Gastroesophageal sphincter (tissue), 4 donors: ENCODE measurements at regions not wholly inside any gene's neighbourhood (a gene's known extent, or its start where the extent isn't known, plus 50 kb on each side); places are given as distances from the start of the nearest gene placed in this dataset.

Experiments
- ATAC-seq: fragments of 150-250 bp; one replicate; pipeline ENCODE4 v1.9.1; 2016; ENCODE audit warnings: mild to moderate bottlenecking, moderate library complexity
- H3K27ac ChIP-seq, 4 donors: fragments of 200-600 bp; sonication (generic) in 3 of 4; 1 replicate in 3 of 4; 2 replicates in 1 of 4; pipeline ENCODE4 v1.5.1; 2016 to 2019
- H3K27me3 ChIP-seq: fragments of 200-600 bp; sonication (generic); one replicate; pipeline ENCODE4 v1.5.1; 2019
- H3K36me3 ChIP-seq, 2 donors: fragments of 200-600 bp; sonication (generic); one replicate each; pipeline ENCODE4 v1.5.1; 2019; ENCODE audit warnings: control low read depth in 1 of 2
- H3K4me1 ChIP-seq, 3 donors: fragments of 200-600 bp; sonication (generic); 1 replicate in 2 of 3; 2 replicates in 1 of 3; pipeline ENCODE4 v1.5.1; 2016 to 2019; ENCODE audit warnings: control low read depth in 2 of 3
- H3K4me3 ChIP-seq, 2 donors: fragments of 200-600 bp; sonication (generic); one replicate each; pipeline ENCODE4 v1.5.1; 2019; ENCODE audit warnings: mild to moderate bottlenecking in 1 of 2, moderate library complexity in 1 of 2
- H3K9me3 ChIP-seq, 3 donors: fragments of 200-600 bp; sonication (generic); one replicate each; pipeline ENCODE4 v1.5.1; 2017 to 2019; ENCODE audit warnings: control low read depth in 2 of 3
- EP300 ChIP-seq: sonication (generic); formaldehyde crosslinking; IDR thresholded peaks from one replicate; pipeline ENCODE4 v1.6.1; 2017; ENCODE audit warnings: antibody characterized with exemption, mild to moderate bottlenecking
- POLR2A ChIP-seq, 2 donors: fragments of 450-650 bp; IDR thresholded peaks; one replicate each; pipeline ENCODE4 v1.6.1; 2017; ENCODE audit warnings: antibody characterized with exemption in 2 of 2, mild to moderate bottlenecking in 2 of 2, moderate library complexity in 1 of 2
- POLR2AphosphoS5 ChIP-seq: sonication (generic); formaldehyde crosslinking; IDR thresholded peaks from one replicate; pipeline ENCODE4 v1.6.1; 2017; ENCODE audit warnings: antibody characterized with exemption
- WGBS, 2 donors: methylation state at CpG; one replicate each; pipeline ENCODE4 v1.1.5; 2018; ENCODE audit warnings: low coverage in 1 of 2; 5-methylcytosine and 5-hydroxymethylcytosine counted together
- TF ChIP-seq, protein P1 (sequence below), 4 experiments: fragments of 200-600 bp in 2 of 4; fragments of 450-650 bp in 2 of 4; sonication (generic) in 1 of 4; IDR thresholded peaks; one replicate each; pipeline ENCODE4 v1.5.1; 2017 to 2019; ENCODE audit warnings: antibody characterized with exemption in 4 of 4, mild to moderate bottlenecking in 2 of 4, moderate library complexity in 2 of 4

DNA sequence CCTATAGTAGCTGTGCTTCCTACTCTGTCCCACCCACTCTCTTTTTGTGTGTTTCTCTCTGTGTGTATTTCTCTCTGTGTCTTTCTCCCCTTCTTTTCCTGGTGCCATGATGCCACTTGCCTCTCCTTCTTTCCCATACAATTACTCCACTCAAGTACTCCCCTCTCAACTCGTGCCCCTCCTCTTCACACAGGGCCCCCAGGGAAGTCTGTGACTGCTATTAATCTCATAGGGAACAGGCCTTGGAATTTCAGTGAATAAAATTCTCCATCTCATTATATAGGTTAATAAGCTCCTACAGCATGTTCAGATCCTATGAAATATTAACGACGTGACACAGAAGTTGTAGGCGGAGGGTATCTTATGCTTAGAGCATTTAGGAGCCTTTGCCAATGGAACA lies 205.9 kb upstream of the EPHA4 start:
- TF ChIP-seq, protein P1, sequence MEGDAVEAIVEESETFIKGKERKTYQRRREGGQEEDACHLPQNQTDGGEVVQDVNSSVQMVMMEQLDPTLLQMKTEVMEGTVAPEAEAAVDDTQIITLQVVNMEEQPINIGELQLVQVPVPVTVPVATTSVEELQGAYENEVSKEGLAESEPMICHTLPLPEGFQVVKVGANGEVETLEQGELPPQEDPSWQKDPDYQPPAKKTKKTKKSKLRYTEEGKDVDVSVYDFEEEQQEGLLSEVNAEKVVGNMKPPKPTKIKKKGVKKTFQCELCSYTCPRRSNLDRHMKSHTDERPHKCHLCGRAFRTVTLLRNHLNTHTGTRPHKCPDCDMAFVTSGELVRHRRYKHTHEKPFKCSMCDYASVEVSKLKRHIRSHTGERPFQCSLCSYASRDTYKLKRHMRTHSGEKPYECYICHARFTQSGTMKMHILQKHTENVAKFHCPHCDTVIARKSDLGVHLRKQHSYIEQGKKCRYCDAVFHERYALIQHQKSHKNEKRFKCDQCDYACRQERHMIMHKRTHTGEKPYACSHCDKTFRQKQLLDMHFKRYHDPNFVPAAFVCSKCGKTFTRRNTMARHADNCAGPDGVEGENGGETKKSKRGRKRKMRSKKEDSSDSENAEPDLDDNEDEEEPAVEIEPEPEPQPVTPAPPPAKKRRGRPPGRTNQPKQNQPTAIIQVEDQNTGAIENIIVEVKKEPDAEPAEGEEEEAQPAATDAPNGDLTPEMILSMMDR (IDR thresholded peaks at IDR 0.05) = no peak
- TF ChIP-seq POLR2AphosphoS5 (no peak), EP300 (no peak), POLR2A (IDR thresholded peaks at IDR 0.05) (no peak)
- H3K36me3 ChIP-seq = no peaks in the 10 kb centered on the region
- H3K4me3 ChIP-seq = no peak overlapping the region
- H3K27ac ChIP-seq = peak overlapping the region in 3 of 4 donors; percentile 66 to 98 (median 78)
- H3K27me3 ChIP-seq = no peaks in the 10 kb centered on the region
- peaks cover 8 to 39% (median 21%) of the 10 kb centered on the region in 3 donors for H3K4me1 ChIP-seq
- ATAC-seq = no peak
- WGBS, 2 donors = 75 to 76% methylated on average over 4 of the region's 4 CpGs
- H3K9me3 ChIP-seq = no peaks in the 10 kb centered on the region

DNA sequence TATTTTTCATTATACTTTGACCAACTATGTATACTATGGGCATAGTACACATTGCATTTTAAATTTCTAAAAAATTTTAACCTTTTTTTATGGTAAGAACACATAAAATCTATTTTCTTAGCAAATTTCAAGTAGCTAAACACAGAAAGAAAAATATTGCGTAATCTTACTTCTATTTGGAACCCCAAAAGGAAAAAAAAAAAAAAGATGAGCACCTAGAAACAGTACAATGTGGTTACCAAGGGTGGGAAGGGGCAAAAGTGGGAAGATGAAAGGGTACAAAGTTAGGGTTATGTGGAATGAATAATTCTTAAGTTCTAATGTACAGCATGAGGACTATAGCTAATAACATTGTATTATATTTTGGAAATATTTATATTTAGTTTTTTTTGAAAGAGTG lies 205.0 kb upstream of the EPHA4 start:
- H3K4me1 ChIP-seq = peaks cover 8 to 39% (median 21%) of the 10 kb centered on the region in 3 donors

DNA sequence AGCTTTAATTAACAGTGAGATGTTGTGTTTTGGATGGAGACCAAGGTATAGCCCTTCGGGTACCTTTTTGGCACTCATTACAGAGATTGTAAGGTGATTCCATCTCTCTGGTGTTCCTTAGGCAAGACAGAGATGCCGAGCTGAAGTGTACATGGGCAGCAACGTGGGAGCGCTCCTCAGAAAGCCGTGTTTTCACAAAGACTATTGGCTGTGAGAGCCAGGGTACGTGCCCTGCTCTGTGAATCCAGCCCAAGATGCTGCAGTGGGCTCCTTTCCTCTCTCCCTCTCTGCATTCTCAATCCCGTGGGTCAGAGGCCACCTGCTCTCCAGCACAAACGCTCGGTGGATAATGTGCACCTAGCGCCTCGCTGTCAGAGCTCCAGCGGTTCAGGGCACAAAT lies 203.0 kb upstream of the EPHA4 start:
- 54 to 80% methylated on average over 4 to 8 of the region's 12 CpGs for WGBS, 2 donors
- TF ChIP-seq POLR2A (IDR thresholded peaks at IDR 0.05) (no peak), POLR2AphosphoS5 (no peak), EP300 (no peak)
- TF ChIP-seq, protein P1 (IDR thresholded peaks at IDR 0.05) = no peak
- ATAC-seq = no peak
- Histone ChIP-seq H3K4me3 (no peak overlapping the region), H3K36me3 (no peaks in the 10 kb centered on the region), H3K4me1 (peaks cover 3 to 24% (median 11%) of the 10 kb centered on the region in 3 donors), H3K27me3 (no peaks in the 10 kb centered on the region), H3K27ac (no peak overlapping the region), H3K9me3 (no peaks in the 10 kb centered on the region)

More for the DNA sequence above, 205.0 kb upstream of the EPHA4 start:
- TF ChIP-seq POLR2AphosphoS5 = no peak
- no peak for TF ChIP-seq EP300
- no peak for TF ChIP-seq POLR2A (IDR thresholded peaks at IDR 0.05)
- 83 to 100% methylated on average over 1 of the region's 1 CpG for WGBS, 2 donors
- Histone ChIP-seq H3K9me3 (no peaks in the 10 kb centered on the region), H3K4me3 (no peak overlapping the region), H3K27ac (no peak overlapping the region), H3K27me3 (no peaks in the 10 kb centered on the region), H3K36me3 (no peaks in the 10 kb centered on the region)
- no peak for ATAC-seq

DNA sequence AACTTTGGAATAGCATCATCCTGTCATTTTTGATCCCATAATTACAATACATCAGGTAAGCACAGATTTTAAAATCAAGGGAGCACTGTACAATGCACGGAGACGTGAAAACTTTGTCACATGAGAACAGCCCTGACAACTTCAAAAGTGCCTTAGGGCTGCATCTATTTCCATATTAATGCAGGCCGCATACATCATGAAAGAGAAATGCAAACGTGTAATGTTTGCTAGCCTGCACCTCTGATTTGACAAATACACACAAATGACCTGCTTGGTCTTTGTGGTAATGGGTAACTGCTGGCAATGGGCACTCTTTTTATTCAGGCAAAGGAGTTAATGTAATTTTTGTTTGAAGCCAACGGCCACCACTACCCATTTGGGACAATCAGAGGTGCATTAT lies 202.0 kb upstream of the EPHA4 start:
- TF ChIP-seq, protein P1 (IDR thresholded peaks at IDR 0.05) = no peak
- no peak for TF ChIP-seq EP300
- TF ChIP-seq POLR2AphosphoS5 = no peak
- no peak for TF ChIP-seq POLR2A (IDR thresholded peaks at IDR 0.05)
- Histone ChIP-seq H3K27me3 (no peaks in the 10 kb centered on the region), H3K4me3 (no peak overlapping the region), H3K27ac (no peak overlapping the region), H3K9me3 (no peaks in the 10 kb centered on the region), H3K36me3 (no peaks in the 10 kb centered on the region), H3K4me1 (peaks cover 3 to 14% (median 3%) of the 10 kb centered on the region in 3 donors)
- WGBS, 2 donors = 78 to 91% methylated on average over 5 of the region's 5 CpGs
- no peak for ATAC-seq

DNA sequence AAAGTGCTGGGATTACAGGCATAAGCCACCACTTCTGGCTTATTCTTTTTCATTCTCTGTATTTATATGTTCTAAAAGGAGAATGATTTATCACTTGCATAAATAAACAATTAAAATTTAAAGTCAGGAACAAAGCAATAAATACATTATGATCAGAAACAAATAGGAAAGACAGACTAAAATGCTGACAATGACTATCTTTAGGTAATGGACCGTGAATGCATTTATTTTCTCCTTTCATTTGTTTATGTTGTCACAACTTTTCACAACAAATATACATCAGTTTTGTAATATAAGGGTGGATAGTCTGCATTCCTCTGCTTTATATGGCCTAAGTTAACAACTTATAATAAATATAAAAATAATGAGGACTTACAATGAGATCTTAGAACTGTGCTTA lies 199.2 kb upstream of the EPHA4 start:
- no peak overlapping the region for H3K4me3 ChIP-seq
- no peaks in the 10 kb centered on the region for H3K9me3 ChIP-seq
- H3K4me1 ChIP-seq = no peaks in the 10 kb centered on the region
- no peaks in the 10 kb centered on the region for H3K36me3 ChIP-seq
- H3K27ac ChIP-seq = no peak overlapping the region
- TF ChIP-seq EP300 (no peak), POLR2A (IDR thresholded peaks at IDR 0.05) (no peak), POLR2AphosphoS5 (no peak)
- TF ChIP-seq, protein P1 (IDR thresholded peaks at IDR 0.05) = no peak
- no peaks in the 10 kb centered on the region for H3K27me3 ChIP-seq
- 89 to 100% methylated on average over 1 of the region's 1 CpG for WGBS, 2 donors
- ATAC-seq = no peak
